ENCODE measurements at regions not wholly inside any gene's neighbourhood (a gene's known extent, or its start where the extent isn't known, plus 50 kb on each side); places are given as distances from the start of the nearest gene placed in this dataset.

GRCh38 chr1:68969441-68969840, 472.6 kb upstream of the DEPDC1 start:
- DNase-seq = no peak

- DNase-seq = no peak
Observed at GRCh38 chr1:68970571-68970970, 473.7 kb upstream of the DEPDC1 start.

- no peak for DNase-seq
Observed at GRCh38 chr1:68973459-68974244, 476.8 kb upstream of the DEPDC1 start.

GRCh38 chr1:68974447-68974846, 477.6 kb upstream of the DEPDC1 start:
- no peak for DNase-seq

- no peak for DNase-seq
Observed at GRCh38 chr1:68975212-68975933, 478.5 kb upstream of the DEPDC1 start.

GRCh38 chr1:68976916-68977610, 480.2 kb upstream of the DEPDC1 start:
- DNase-seq = no peak

- DNase-seq = no peak
Observed at GRCh38 chr1:68979891-68980290, 483.0 kb upstream of the DEPDC1 start.

- DNase-seq = no peak
Observed at GRCh38 chr1:68984289-68984688, 487.4 kb upstream of the DEPDC1 start.

- DNase-seq = no peak
Observed at GRCh38 chr1:68994096-68994495, 497.2 kb upstream of the DEPDC1 start.

- DNase-seq = no peak
Observed at GRCh38 chr1:69016468-69016867, 519.6 kb upstream of the DEPDC1 start.

GRCh38 chr1:69029649-69030048, 532.8 kb upstream of the DEPDC1 start:
- no peak for DNase-seq

- no peak for DNase-seq
Observed at GRCh38 chr1:69038379-69038778, 529.3 kb upstream of the LRRC7 start.

- no peak for DNase-seq
Observed at GRCh38 chr1:69045572-69045971, 522.1 kb upstream of the LRRC7 start.

- peak; percentile 47 for DNase-seq
Observed at GRCh38 chr1:69055194-69055593, 512.5 kb upstream of the LRRC7 start.

- DNase-seq = no peak
Observed at GRCh38 chr1:69058454-69058853, 509.3 kb upstream of the LRRC7 start.

GRCh38 chr1:69070660-69071373, 496.9 kb upstream of the LRRC7 start:
- DNase-seq = no peak

GRCh38 chr1:69073176-69073575, 494.5 kb upstream of the LRRC7 start:
- DNase-seq = no peak

- no peak for DNase-seq
Observed at GRCh38 chr1:69076631-69077030, 491.1 kb upstream of the LRRC7 start.

- no peak for DNase-seq
Observed at GRCh38 chr1:69077198-69077597, 490.5 kb upstream of the LRRC7 start.

- DNase-seq = no peak
Observed at GRCh38 chr1:69077633-69078032, 490.1 kb upstream of the LRRC7 start.

GRCh38 chr1:69081668-69082067, 486.1 kb upstream of the LRRC7 start:
- DNase-seq = no peak

- no peak for DNase-seq
Observed at GRCh38 chr1:69082312-69082711, 485.4 kb upstream of the LRRC7 start.

GRCh38 chr1:69086148-69086547, 481.6 kb upstream of the LRRC7 start:
- no peak for DNase-seq
